ENCODE measurements at regions not wholly inside any gene's neighbourhood (a gene's known extent, or its start where the extent isn't known, plus 50 kb on each side); places are given as distances from the start of the nearest gene placed in this dataset.
A peak's percentile ranks its signal among the peaks of the same experiment; 100 is the strongest.

GRCh38 chr10:88103576-88103975 is 240.2 kb downstream of the PTEN start:
- TF ChIP-seq CTCF (conservative IDR thresholded peaks at IDR 0.05; ENCODE audit: low read depth, low read length): no peak
- no peak for DNase-seq (ENCODE audit: low read depth)
- no peak overlapping the region for H3K4me3 ChIP-seq (ENCODE audit: low read depth, low read length)

GRCh38 chr10:88104223-88104622 is 240.8 kb downstream of the PTEN start:
- TF ChIP-seq CTCF (conservative IDR thresholded peaks at IDR 0.05; ENCODE audit: low read depth, low read length): no peak
- DNase-seq (ENCODE audit: low read depth): no peak
- H3K4me3 ChIP-seq (ENCODE audit: low read depth, low read length): no peak overlapping the region

- no peak overlapping the region for H3K4me3 ChIP-seq (ENCODE audit: low read depth, low read length)
- no peak for TF ChIP-seq CTCF (conservative IDR thresholded peaks at IDR 0.05; ENCODE audit: low read depth, low read length)
- no peak for DNase-seq (ENCODE audit: low read depth)
Observed at GRCh38 chr10:88106366-88106765, 242.9 kb downstream of the PTEN start.

- no peak for DNase-seq (ENCODE audit: low read depth)
- no peak for TF ChIP-seq CTCF (conservative IDR thresholded peaks at IDR 0.05; ENCODE audit: low read depth, low read length)
- no peak overlapping the region for H3K4me3 ChIP-seq (ENCODE audit: low read depth, low read length)
Observed at GRCh38 chr10:88107296-88108097, 244.1 kb downstream of the PTEN start.

- no peak for DNase-seq (ENCODE audit: low read depth)
- H3K4me3 ChIP-seq (ENCODE audit: low read depth, low read length): no peak overlapping the region
- TF ChIP-seq CTCF (conservative IDR thresholded peaks at IDR 0.05; ENCODE audit: low read depth, low read length): no peak
Observed at GRCh38 chr10:88108115-88108610, 244.7 kb downstream of the PTEN start.

GRCh38 chr10:88110355-88110754 is 246.9 kb downstream of the PTEN start:
- DNase-seq (ENCODE audit: low read depth): peak; percentile 35
- H3K4me3 ChIP-seq (ENCODE audit: low read depth, low read length): no peak overlapping the region
- TF ChIP-seq CTCF (conservative IDR thresholded peaks at IDR 0.05; ENCODE audit: low read depth, low read length): no peak

- DNase-seq (ENCODE audit: low read depth): no peak
- no peak overlapping the region for H3K4me3 ChIP-seq (ENCODE audit: low read depth, low read length)
- TF ChIP-seq CTCF (conservative IDR thresholded peaks at IDR 0.05; ENCODE audit: low read depth, low read length): no peak
Observed at GRCh38 chr10:88110822-88111221, 247.4 kb downstream of the PTEN start.

All from choroid plexus epithelial cell (primary cell).